Endodermal cell (in vitro differentiated cells): ENCODE measurements at regions not wholly inside any gene's neighbourhood (a gene's known extent, or its start where the extent isn't known, plus 50 kb on each side); places are given as distances from the start of the nearest gene placed in this dataset.

Source experiments
- DNase-seq: peaks from one replicate; pipeline ENCODE4 v3.0.0-alpha.2; 2017
- H3K27ac ChIP-seq: 2 replicates; pipeline ENCODE4 v1.5.1; 2013; ENCODE audit warnings: mild to moderate bottlenecking, low read depth, low read length, moderate library complexity
- H3K27me3 ChIP-seq: 2 replicates; pipeline ENCODE4 v1.6.1; 2013; ENCODE audit warnings: mild to moderate bottlenecking, low read length, moderate library complexity; ENCODE audit not compliant: insufficient read depth, control insufficient read depth, poor library complexity, severe bottlenecking
- H3K36me3 ChIP-seq: 2 replicates; pipeline ENCODE4 v1.7.0; 2013; ENCODE audit warnings: mild to moderate bottlenecking, low read length, moderate library complexity; ENCODE audit not compliant: control insufficient read depth, insufficient read depth
- H3K4me1 ChIP-seq: one replicate; pipeline ENCODE4 v1.7.0; 2013; ENCODE audit warnings: low read length; ENCODE audit not compliant: control insufficient read depth, insufficient read depth
- H3K4me3 ChIP-seq: 2 replicates; pipeline ENCODE4 v1.5.1; 2013; ENCODE audit warnings: mild to moderate bottlenecking, low read length, moderate library complexity
- H3K9ac ChIP-seq: 2 replicates; pipeline ENCODE4 v1.6.1; 2013; ENCODE audit warnings: mild to moderate bottlenecking, low read length, moderate library complexity; ENCODE audit not compliant: poor library complexity, severe bottlenecking; ENCODE audit errors: extremely low read depth
- H3K9me3 ChIP-seq: 2 replicates; pipeline ENCODE4 v1.6.1; 2013; ENCODE audit warnings: mild to moderate bottlenecking, low read length, moderate library complexity; ENCODE audit not compliant: control insufficient read depth
- H3K27ac Mint-ChIP-seq: 2 replicates; pipeline ENCODE4 v1.8.0; 2020; ENCODE audit warnings: mixed read lengths
- H3K27me3 Mint-ChIP-seq: 2 replicates; pipeline ENCODE4 v1.8.0; 2021; ENCODE audit warnings: mild to moderate bottlenecking, mixed read lengths; ENCODE audit not compliant: insufficient read depth
- H3K36me3 Mint-ChIP-seq: 2 replicates; pipeline ENCODE4 v1.8.0; 2020; ENCODE audit warnings: low read depth, mixed read lengths
- H3K4me1 Mint-ChIP-seq: 2 replicates; pipeline ENCODE4 v1.8.0; 2020; ENCODE audit warnings: mixed read lengths
- H3K4me3 Mint-ChIP-seq: 2 replicates; pipeline ENCODE4 v1.8.0; 2020; ENCODE audit warnings: mild to moderate bottlenecking, moderate library complexity, mixed read lengths
- H3K9me3 Mint-ChIP-seq: 2 replicates; pipeline ENCODE4 v1.8.0; 2020; ENCODE audit warnings: mild to moderate bottlenecking, mixed read lengths
- WGBS, 2 experiments: methylation state at CpG; one replicate each; pipeline versions ENCODE4 v1.1.5 to v1.1.7; 2013; ENCODE audit warnings: missing lambda C conversion rate in 2 of 2, mixed read lengths in 1 of 2; ENCODE audit not compliant: insufficient coverage in 1 of 2, insufficient read length in 1 of 2; 5-methylcytosine and 5-hydroxymethylcytosine counted together
- TF ChIP-seq, protein P1 (sequence below): fragments of 200-600 bp; sonication (generic); conservative IDR thresholded peaks from 2 replicates; pipeline ENCODE4 v1.5.0; 2021; ENCODE audit warnings: antibody characterized with exemption, mild to moderate bottlenecking

DNA sequence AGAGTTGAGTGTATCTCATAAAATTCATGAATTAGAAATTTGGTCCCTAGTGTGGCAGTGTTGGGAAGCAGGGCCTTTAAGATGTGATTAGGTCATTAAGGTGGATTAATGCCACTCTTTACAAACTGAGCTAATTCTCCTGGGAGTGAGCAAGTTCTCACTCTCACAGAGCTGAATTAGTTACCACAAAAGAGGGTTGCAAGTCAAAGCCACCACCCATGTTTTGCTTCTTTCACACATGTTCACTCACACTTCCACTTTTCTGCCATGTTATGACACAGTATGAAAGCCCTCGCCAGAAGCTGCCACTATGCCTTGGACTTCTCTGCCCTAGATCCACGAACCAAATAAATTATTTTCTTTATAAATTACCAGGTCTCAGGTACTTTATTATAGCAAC is 332.1 kb downstream of the ARAP2 start:
- Mint-ChIP-seq H3K4me3 (no peak overlapping the region), H3K9me3 (no peaks in the 10 kb centered on the region), H3K27ac (no peak overlapping the region), H3K27me3 (no peaks in the 10 kb centered on the region), H3K36me3 (no peaks in the 10 kb centered on the region), H3K4me1 (peaks cover 20% of the 10 kb centered on the region)
- no peak for DNase-seq
- no peak overlapping the region for H3K4me3 ChIP-seq
- no peaks in the 10 kb centered on the region for H3K36me3 ChIP-seq
- no peaks in the 10 kb centered on the region for H3K27me3 ChIP-seq
- no peaks in the 10 kb centered on the region for H3K9me3 ChIP-seq
- H3K4me1 ChIP-seq = no peaks in the 10 kb centered on the region
- no peak overlapping the region for H3K9ac ChIP-seq
- WGBS, 2 experiments = 88 to 92% methylated on average over 2 of the region's 2 CpGs
- H3K27ac ChIP-seq = no peak overlapping the region
- TF ChIP-seq, protein P1, sequence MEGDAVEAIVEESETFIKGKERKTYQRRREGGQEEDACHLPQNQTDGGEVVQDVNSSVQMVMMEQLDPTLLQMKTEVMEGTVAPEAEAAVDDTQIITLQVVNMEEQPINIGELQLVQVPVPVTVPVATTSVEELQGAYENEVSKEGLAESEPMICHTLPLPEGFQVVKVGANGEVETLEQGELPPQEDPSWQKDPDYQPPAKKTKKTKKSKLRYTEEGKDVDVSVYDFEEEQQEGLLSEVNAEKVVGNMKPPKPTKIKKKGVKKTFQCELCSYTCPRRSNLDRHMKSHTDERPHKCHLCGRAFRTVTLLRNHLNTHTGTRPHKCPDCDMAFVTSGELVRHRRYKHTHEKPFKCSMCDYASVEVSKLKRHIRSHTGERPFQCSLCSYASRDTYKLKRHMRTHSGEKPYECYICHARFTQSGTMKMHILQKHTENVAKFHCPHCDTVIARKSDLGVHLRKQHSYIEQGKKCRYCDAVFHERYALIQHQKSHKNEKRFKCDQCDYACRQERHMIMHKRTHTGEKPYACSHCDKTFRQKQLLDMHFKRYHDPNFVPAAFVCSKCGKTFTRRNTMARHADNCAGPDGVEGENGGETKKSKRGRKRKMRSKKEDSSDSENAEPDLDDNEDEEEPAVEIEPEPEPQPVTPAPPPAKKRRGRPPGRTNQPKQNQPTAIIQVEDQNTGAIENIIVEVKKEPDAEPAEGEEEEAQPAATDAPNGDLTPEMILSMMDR = no peak

DNA sequence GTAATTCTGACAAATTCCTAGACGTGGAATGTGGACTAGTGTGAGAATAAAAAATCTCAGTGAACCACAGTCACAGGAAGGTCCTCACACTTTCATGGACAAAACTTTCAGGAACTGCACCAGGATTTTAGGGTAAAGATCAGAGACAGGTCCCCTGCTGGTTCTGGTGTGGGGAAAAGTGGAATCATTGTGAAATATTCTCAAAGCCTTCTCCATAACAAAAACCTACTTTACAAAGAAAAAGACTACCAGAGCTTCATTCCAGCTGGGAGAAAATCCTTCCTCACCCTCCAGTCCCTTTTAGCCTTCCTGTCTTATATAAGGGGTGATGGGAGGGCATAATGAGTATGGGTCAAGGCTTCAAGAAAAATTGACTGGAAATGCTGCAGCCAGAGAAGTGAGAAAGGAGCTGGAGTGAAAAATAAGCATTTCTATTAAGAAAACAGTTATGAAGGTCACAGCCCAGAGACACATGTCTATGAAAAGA is 325.8 kb downstream of the ARAP2 start:
- H3K4me1 ChIP-seq = no peaks in the 10 kb centered on the region
- H3K27me3 ChIP-seq = no peaks in the 10 kb centered on the region
- H3K36me3 ChIP-seq = no peaks in the 10 kb centered on the region
- H3K9me3 ChIP-seq = no peaks in the 10 kb centered on the region
- H3K9ac ChIP-seq = no peak overlapping the region
- TF ChIP-seq, protein P1 = no peak
- Mint-ChIP-seq H3K36me3 (no peaks in the 10 kb centered on the region), H3K9me3 (no peaks in the 10 kb centered on the region), H3K27ac (no peak overlapping the region), H3K4me3 (no peak overlapping the region), H3K27me3 (no peaks in the 10 kb centered on the region), H3K4me1 (peaks cover 16% of the 10 kb centered on the region)
- 60 to 64% methylated on average over 1 of the region's 1 CpG for WGBS, 2 experiments
- no peak overlapping the region for H3K4me3 ChIP-seq
- no peak overlapping the region for H3K27ac ChIP-seq
- DNase-seq = peak; percentile 44

DNA sequence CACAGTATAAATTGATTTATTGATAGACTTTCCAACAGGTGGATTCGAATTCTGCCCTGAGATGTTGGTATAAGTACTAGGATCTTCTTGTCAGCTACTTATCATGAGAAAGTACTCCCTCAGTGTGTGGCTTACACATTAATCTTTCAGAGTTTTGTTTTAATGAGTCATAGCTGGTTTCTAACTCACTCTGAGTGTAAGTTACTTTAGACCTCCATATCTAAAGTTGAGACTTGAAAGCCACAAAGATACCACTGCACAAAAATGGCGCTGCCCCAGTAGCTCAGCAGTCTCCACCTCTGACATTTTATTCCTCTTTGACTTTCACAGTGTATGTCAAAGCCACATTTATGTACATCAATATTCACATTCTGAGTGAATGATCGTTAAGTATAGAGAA is 318.5 kb downstream of the ARAP2 start:
- H3K4me1 Mint-ChIP-seq = no peaks in the 10 kb centered on the region
- no peaks in the 10 kb centered on the region for H3K36me3 ChIP-seq
- no peak overlapping the region for H3K27ac ChIP-seq
- TF ChIP-seq, protein P1 = no peak
- no peak for DNase-seq
- H3K36me3 Mint-ChIP-seq = no peaks in the 10 kb centered on the region
- H3K27me3 ChIP-seq = no peaks in the 10 kb centered on the region
- no peak overlapping the region for H3K4me3 ChIP-seq
- no peak overlapping the region for H3K4me3 Mint-ChIP-seq
- no peak overlapping the region for H3K27ac Mint-ChIP-seq
- no peaks in the 10 kb centered on the region for H3K27me3 Mint-ChIP-seq
- WGBS, 2 experiments = 95% methylated on average over 3 of the region's 3 CpGs; no CpG with 5 or more reads in 1 of the 2 experiments
- no peaks in the 10 kb centered on the region for H3K9me3 ChIP-seq
- H3K9me3 Mint-ChIP-seq = no peaks in the 10 kb centered on the region
- no peaks in the 10 kb centered on the region for H3K4me1 ChIP-seq
- H3K9ac ChIP-seq = no peak overlapping the region
